Right atrium auricular region (tissue), 2 donors: ENCODE measurements at regions not wholly inside any gene's neighbourhood (a gene's known extent, or its start where the extent isn't known, plus 50 kb on each side); places are given as distances from the start of the nearest gene placed in this dataset.
A peak's percentile ranks its signal among the peaks of the same experiment; 100 is the strongest.

ENCODE experiments used
- DNase-seq: peaks from one replicate; pipeline ENCODE4 v3.0.0-alpha.2; 2019; ENCODE audit warnings: low spot score
- H3K27ac ChIP-seq, 2 donors: fragments of 200-600 bp; sonication (generic); 1 replicate in 1 of 2; 2 replicates in 1 of 2; pipeline ENCODE4 v1.5.1; 2016 to 2019
- H3K27me3 ChIP-seq, 2 donors: fragments of 200-600 bp; sonication (generic); one replicate each; pipeline versions ENCODE4 v1.5.1 to v1.6.0; 2017 to 2019
- H3K36me3 ChIP-seq: fragments of 200-600 bp; sonication (generic); one replicate; pipeline ENCODE4 v1.5.1; 2016
- H3K4me1 ChIP-seq, 2 donors: fragments of 200-600 bp; sonication (generic); one replicate each; pipeline versions ENCODE4 v1.5.1 to v1.6.0; 2017 to 2019
- H3K4me3 ChIP-seq, 2 donors: fragments of 200-600 bp; sonication (generic); 1 replicate in 1 of 2; 2 replicates in 1 of 2; pipeline ENCODE4 v1.5.1; 2017 to 2019; ENCODE audit warnings: mild to moderate bottlenecking in 1 of 2, moderate library complexity in 1 of 2
- H3K9me3 ChIP-seq, 2 donors: fragments of 200-600 bp; sonication (generic); one replicate each; pipeline ENCODE4 v1.5.1; 2019
- CTCF ChIP-seq, 2 donors: fragments of 200-600 bp; sonication (generic); IDR thresholded peaks; one replicate each; pipeline ENCODE4 v1.5.1; 2019; ENCODE audit warnings: antibody characterized with exemption in 2 of 2

- peaks cover 0 to 33% of the 10 kb centered on the region in 2 donors for H3K4me1 ChIP-seq
- no peak overlapping the region for H3K4me3 ChIP-seq
- peak overlapping the region; percentile 36 to 69 for H3K27ac ChIP-seq
- H3K36me3 ChIP-seq: no peaks in the 10 kb centered on the region
- no peaks in the 10 kb centered on the region for H3K9me3 ChIP-seq
- H3K27me3 ChIP-seq: no peaks in the 10 kb centered on the region
- no peak for DNase-seq
- no peak for TF ChIP-seq CTCF (IDR thresholded peaks at IDR 0.05)
These were observed 64.8 kb upstream of the MEOX2 start for GRCh38 chr7:15751191-15751701.

- Histone ChIP-seq H3K4me3 (no peak overlapping the region), H3K27ac (peak overlapping the region; percentile 36 to 69), H3K36me3 (no peaks in the 10 kb centered on the region), H3K27me3 (no peaks in the 10 kb centered on the region), H3K9me3 (no peaks in the 10 kb centered on the region), H3K4me1 (peaks cover 0 to 33% of the 10 kb centered on the region in 2 donors)
- DNase-seq: no peak
- TF ChIP-seq CTCF (IDR thresholded peaks at IDR 0.05): no peak
These were observed 64.2 kb upstream of the MEOX2 start for GRCh38 chr7:15750727-15751126.

GRCh38 chr7:15749631-15750030 lies 63.1 kb upstream of the MEOX2 start:
- H3K4me1 ChIP-seq: peaks cover 0 to 33% of the 10 kb centered on the region in 2 donors

GRCh38 chr7:15747712-15748111 lies 61.2 kb upstream of the MEOX2 start:
- no peak for DNase-seq
- Histone ChIP-seq H3K9me3 (no peaks in the 10 kb centered on the region), H3K27ac (peak overlapping the region in 1 of 2 donors; percentile 72), H3K36me3 (no peaks in the 10 kb centered on the region), H3K4me1 (peaks cover 0 to 32% of the 10 kb centered on the region in 2 donors), H3K27me3 (no peaks in the 10 kb centered on the region), H3K4me3 (no peak overlapping the region)
- TF ChIP-seq CTCF (IDR thresholded peaks at IDR 0.05): no peak

More at GRCh38 chr7:15749631-15750030, 63.1 kb upstream of the MEOX2 start:
- Histone ChIP-seq H3K36me3 (no peaks in the 10 kb centered on the region), H3K4me3 (no peak overlapping the region), H3K9me3 (no peaks in the 10 kb centered on the region), H3K27ac (no peak overlapping the region), H3K27me3 (no peaks in the 10 kb centered on the region)
- no peak for TF ChIP-seq CTCF (IDR thresholded peaks at IDR 0.05)
- no peak for DNase-seq

GRCh38 chr7:15747301-15747700 lies 60.8 kb upstream of the MEOX2 start:
- Histone ChIP-seq H3K4me3 (no peak overlapping the region), H3K4me1 (peaks cover 0 to 28% of the 10 kb centered on the region in 2 donors), H3K27ac (peak overlapping the region in 1 of 2 donors; percentile 72), H3K36me3 (no peaks in the 10 kb centered on the region), H3K9me3 (no peaks in the 10 kb centered on the region), H3K27me3 (no peaks in the 10 kb centered on the region)
- DNase-seq: peak; percentile 66
- TF ChIP-seq CTCF (IDR thresholded peaks at IDR 0.05): no peak

GRCh38 chr7:15743926-15744480 lies 57.5 kb upstream of the MEOX2 start:
- H3K36me3 ChIP-seq: no peaks in the 10 kb centered on the region
- H3K9me3 ChIP-seq: no peaks in the 10 kb centered on the region
- peaks cover 0 to 10% of the 10 kb centered on the region in 2 donors for H3K4me1 ChIP-seq
- H3K27ac ChIP-seq: no peak overlapping the region
- no peak for DNase-seq
- no peak overlapping the region for H3K4me3 ChIP-seq
- no peak for TF ChIP-seq CTCF (IDR thresholded peaks at IDR 0.05)
- no peaks in the 10 kb centered on the region for H3K27me3 ChIP-seq
